Stomach (tissue), 8 donors: ENCODE measurements at regions not wholly inside any gene's neighbourhood (a gene's known extent, or its start where the extent isn't known, plus 50 kb on each side); places are given as distances from the start of the nearest gene placed in this dataset.

Source experiments
- DNase-seq, 2 donors: peaks; one replicate each; pipeline versions ENCODE4 v3.0.0 to v3.0.0-alpha.2; 2013 to 2019
- H3K27ac ChIP-seq, 5 donors: fragments of 200-600 bp in 4 of 5; sonication (generic) in 4 of 5; one replicate each; pipeline ENCODE4 v1.5.1; 2013 to 2019; ENCODE audit warnings: mild to moderate bottlenecking in 1 of 5, moderate library complexity in 1 of 5
- H3K27me3 ChIP-seq, 3 donors: fragments of 200-600 bp; sonication (generic); one replicate each; pipeline ENCODE4 v1.5.1; 2017 to 2019; ENCODE audit warnings: mixed run types in 1 of 3
- H3K36me3 ChIP-seq, 4 donors: fragments of 200-600 bp; sonication (generic); 1 replicate in 3 of 4; 2 replicates in 1 of 4; pipeline ENCODE4 v1.5.1; 2016 to 2019
- H3K4me1 ChIP-seq, 4 donors: fragments of 200-600 bp; sonication (generic); one replicate each; pipeline ENCODE4 v1.5.1; 2016 to 2019
- H3K4me3 ChIP-seq, 4 donors: fragments of 200-600 bp; sonication (generic) in 3 of 4; one replicate each; pipeline ENCODE4 v1.5.1; 2016 to 2019; ENCODE audit warnings: mild to moderate bottlenecking in 1 of 4
- H3K9me3 ChIP-seq, 4 donors: fragments of 200-600 bp; sonication (generic); one replicate each; pipeline ENCODE4 v1.5.1; 2016 to 2019
- CTCF ChIP-seq, 7 experiments: fragments of 450-650 bp in 4 of 7; fragments of 200-600 bp in 3 of 7; sonication (generic) in 3 of 7; IDR thresholded peaks; one replicate each; pipeline ENCODE4 v1.5.1; 2016 to 2019; ENCODE audit warnings: antibody characterized with exemption in 7 of 7, control low read depth in 2 of 7, mild to moderate bottlenecking in 1 of 7
- EP300 ChIP-seq: sonication (generic); formaldehyde crosslinking; IDR thresholded peaks from one replicate; pipeline ENCODE4 v1.6.1; 2017; ENCODE audit warnings: antibody characterized with exemption
- POLR2A ChIP-seq, 4 donors: fragments of 450-650 bp; IDR thresholded peaks; one replicate each; pipeline ENCODE4 v1.6.1; 2016; ENCODE audit warnings: antibody characterized with exemption in 4 of 4, control low read depth in 2 of 4, mild to moderate bottlenecking in 1 of 4, moderate library complexity in 1 of 4
- POLR2AphosphoS5 ChIP-seq, 3 donors: sonication (generic); formaldehyde crosslinking; IDR thresholded peaks; one replicate each; pipeline ENCODE4 v1.6.1; 2016; ENCODE audit warnings: antibody characterized with exemption in 3 of 3
- WGBS, 5 donors: extraction: QIAGEN DNeasy Blood & Tissue Kit in 3 of 5; methylation state at CpG; one replicate each; pipeline versions ENCODE4 v1.1.5 to v1.1.7; 2013 to 2018; 5-methylcytosine and 5-hydroxymethylcytosine counted together
- intact Hi-C: fragments of 100-400 bp; cut with DNase I; formaldehyde crosslinking; loops from one replicate; pipeline ENCODE4 v1.15.1; 2023; ENCODE audit warnings: low total_unique reads
- donor health status: healthy with polysubstance abuse.
- donor health status: Bipolar disorder and iron deficiency.
- donor health status: healthy.

DNA sequence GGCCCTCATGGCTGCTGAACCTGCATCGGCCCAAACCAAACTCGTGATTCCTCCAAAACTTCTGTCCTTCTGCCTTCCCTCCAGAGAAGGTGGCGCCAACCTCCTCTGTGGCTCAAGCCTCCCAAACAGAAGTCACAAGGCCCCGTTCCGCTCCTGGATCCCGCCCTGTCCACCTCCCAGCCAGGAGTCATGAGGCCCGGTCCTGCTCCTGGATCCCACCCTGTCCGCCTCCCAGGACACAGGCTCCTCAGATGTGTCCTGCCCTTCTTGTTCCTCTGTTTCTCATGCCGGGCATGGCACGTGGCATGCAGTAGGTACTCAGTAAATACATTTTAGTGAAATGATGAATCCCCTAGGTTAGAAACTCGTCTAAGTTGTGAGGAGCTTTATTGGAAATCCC lies 94.2 kb upstream of the SFSWAP start:
- peaks cover 0 to 71% (median 17%) of the 10 kb centered on the region in 3 donors for H3K27me3 ChIP-seq

GRCh38 chr12:131617179-131617578 lies 93.7 kb upstream of the SFSWAP start:
- no peak overlapping the region for H3K4me3 ChIP-seq
- no peak for TF ChIP-seq EP300
- TF ChIP-seq CTCF (IDR thresholded peaks at IDR 0.05) = no peak
- TF ChIP-seq POLR2AphosphoS5 (IDR thresholded peaks at IDR 0.05) = no peak
- TF ChIP-seq POLR2A (IDR thresholded peaks at IDR 0.05) = no peak
- peaks cover 0 to 71% (median 22%) of the 10 kb centered on the region in 3 donors for H3K27me3 ChIP-seq
- H3K9me3 ChIP-seq = no peaks in the 10 kb centered on the region
- DNase-seq = no peak
- H3K4me1 ChIP-seq = no peaks in the 10 kb centered on the region
- no peaks in the 10 kb centered on the region for H3K36me3 ChIP-seq
- intact Hi-C loops = no loop called here
- H3K27ac ChIP-seq = no peak overlapping the region
- WGBS, 5 donors = 90 to 95% (median 91%) methylated on average over 10 to 15 of the region's 15 CpGs

More for the DNA sequence above, 94.2 kb upstream of the SFSWAP start:
- intact Hi-C loops = no loop called here
- no peaks in the 10 kb centered on the region for H3K36me3 ChIP-seq
- H3K4me1 ChIP-seq = no peaks in the 10 kb centered on the region
- no peak for TF ChIP-seq POLR2AphosphoS5 (IDR thresholded peaks at IDR 0.05)
- no peak for TF ChIP-seq EP300
- no peak for TF ChIP-seq POLR2A (IDR thresholded peaks at IDR 0.05)
- no peak for TF ChIP-seq CTCF (IDR thresholded peaks at IDR 0.05)
- H3K4me3 ChIP-seq = no peak overlapping the region
- no peaks in the 10 kb centered on the region for H3K9me3 ChIP-seq
- H3K27ac ChIP-seq = no peak overlapping the region
- 73 to 79% (median 75%) methylated on average over 10 to 11 of the region's 11 CpGs for WGBS, 5 donors
- no peak for DNase-seq

DNA sequence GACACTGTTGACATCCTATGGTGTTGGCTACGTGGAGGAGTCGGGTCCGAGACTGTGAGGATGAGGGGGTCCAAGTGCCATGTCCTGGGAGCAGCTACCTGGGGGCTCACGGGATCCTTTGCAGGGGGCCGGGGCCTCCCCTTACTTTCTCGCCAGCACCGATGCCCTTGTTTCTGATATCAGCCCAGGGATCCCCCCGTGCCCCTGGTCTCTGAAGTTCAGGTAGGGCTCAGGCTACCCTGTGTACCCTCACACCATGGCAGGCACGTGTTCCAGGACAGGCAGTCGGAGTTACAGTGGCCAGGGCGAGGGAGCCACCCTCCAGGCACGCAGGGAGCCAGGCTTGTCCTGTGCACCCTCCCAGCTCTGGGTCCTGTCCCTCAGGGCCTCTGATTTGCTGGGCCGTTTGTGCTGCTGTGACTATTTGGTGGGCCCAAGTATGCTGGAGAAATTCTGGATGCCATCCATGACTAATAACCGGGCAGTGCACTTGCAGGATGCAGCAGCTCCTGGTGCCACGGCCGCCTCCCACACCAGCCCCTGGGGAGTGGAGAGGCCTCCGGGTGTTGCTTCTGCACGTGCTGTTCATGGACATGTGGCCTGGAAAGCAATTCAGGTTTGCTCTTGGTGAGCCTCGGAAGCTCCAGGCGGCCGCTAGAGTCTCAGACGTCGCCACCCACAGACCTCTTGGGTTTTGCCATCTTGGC lies 93.1 kb upstream of the SFSWAP start:
- Histone ChIP-seq H3K4me1 (no peaks in the 10 kb centered on the region), H3K27me3 (peaks cover 0 to 72% (median 26%) of the 10 kb centered on the region in 3 donors), H3K27ac (no peak overlapping the region), H3K9me3 (no peaks in the 10 kb centered on the region), H3K4me3 (no peak overlapping the region), H3K36me3 (no peaks in the 10 kb centered on the region)
- TF ChIP-seq CTCF (IDR thresholded peaks at IDR 0.05) (no peak), EP300 (no peak), POLR2A (IDR thresholded peaks at IDR 0.05) (no peak), POLR2AphosphoS5 (IDR thresholded peaks at IDR 0.05) (no peak)
- WGBS, 5 donors = 66 to 73% (median 71%) methylated on average over 12 to 23 of the region's 23 CpGs
- DNase-seq = no peak
- intact Hi-C loops = no loop called here

DNA sequence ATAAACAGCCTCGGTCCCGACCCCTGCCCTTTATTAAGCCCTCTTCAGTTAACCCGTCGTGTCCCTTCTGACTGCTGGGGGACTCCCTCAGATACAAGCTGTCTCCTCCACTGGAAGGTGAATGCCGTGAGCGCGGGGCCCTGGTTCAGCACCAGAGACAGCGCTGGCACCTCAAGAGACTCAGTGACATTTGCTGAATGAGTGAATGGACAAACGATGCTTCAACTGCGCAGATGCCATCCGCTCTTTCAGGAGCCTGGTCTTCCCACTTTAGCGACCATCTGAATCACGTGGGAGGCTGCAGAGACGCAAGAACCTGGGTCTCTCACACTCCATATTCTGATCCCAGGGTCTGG lies 92.6 kb upstream of the SFSWAP start:
- Histone ChIP-seq H3K4me3 (no peak overlapping the region), H3K27me3 (peaks cover 0 to 72% (median 26%) of the 10 kb centered on the region in 3 donors), H3K27ac (no peak overlapping the region), H3K4me1 (no peaks in the 10 kb centered on the region), H3K9me3 (no peaks in the 10 kb centered on the region), H3K36me3 (no peaks in the 10 kb centered on the region)
- DNase-seq = peak in 1 of 2 donors; percentile 47
- TF ChIP-seq POLR2A (IDR thresholded peaks at IDR 0.05) (no peak), CTCF (IDR thresholded peaks at IDR 0.05) (no peak), POLR2AphosphoS5 (IDR thresholded peaks at IDR 0.05) (no peak), EP300 (no peak)
- 15 to 31% (median 19%) methylated on average over 11 to 14 of the region's 14 CpGs for WGBS, 5 donors
- intact Hi-C loops = no loop called here
